SK-N-MC (cell line): ENCODE measurements at regions not wholly inside any gene's neighbourhood (a gene's known extent, or its start where the extent isn't known, plus 50 kb on each side); places are given as distances from the start of the nearest gene placed in this dataset.
"Not testable (repeated sequence)": the region's sequence is repeated elsewhere in the genome, so short reads cannot be mapped to it uniquely, and the experiment has no call there.

ENCODE experiments used
- EZH2 ChIP-seq: fragments of 200-600 bp; sonication (generic); IDR thresholded peaks from one replicate; pipeline ENCODE4 v1.6.1; 2017; ENCODE audit warnings: antibody characterized with exemption
- FOXP2 ChIP-seq: optimal IDR thresholded peaks from 2 replicates; pipeline ENCODE3; 2011; ENCODE audit warnings: mild to moderate bottlenecking, moderate library complexity; ENCODE audit not compliant: insufficient read depth; ENCODE audit errors: extremely low read length, control extremely low read depth
- POLR2AphosphoS5 ChIP-seq: IDR thresholded peaks from 2 replicates; pipeline ENCODE4 v1.6.1; 2012; ENCODE audit warnings: mild to moderate bottlenecking, low read depth, low read length, borderline replicate concordance

- TF ChIP-seq EZH2, POLR2AphosphoS5, FOXP2: not testable (repeated sequence)
Measured at GRCh38 chr6:140783504-140783903, 1349.2 kb upstream of the GJE1 start.
